Trophoblast cell (in vitro differentiated cells and primary cell): ENCODE measurements at regions not wholly inside any gene's neighbourhood (a gene's known extent, or its start where the extent isn't known, plus 50 kb on each side); places are given as distances from the start of the nearest gene placed in this dataset.
A peak's percentile ranks its signal among the peaks of the same experiment; 100 is the strongest.
"Not testable (repeated sequence)": the region's sequence is repeated elsewhere in the genome, so short reads cannot be mapped to it uniquely, and the experiment has no call there.

Experiments
- DNase-seq, 2 donors: peaks; one replicate each; pipeline ENCODE4 v3.0.0-alpha.2; 2016
- H2AFZ ChIP-seq: 2 replicates; pipeline ENCODE4 v1.6.1; 2013; ENCODE audit warnings: low read length, moderate library complexity, mild to moderate bottlenecking; ENCODE audit not compliant: insufficient read depth, poor library complexity
- H2AK5ac ChIP-seq: 2 replicates; pipeline ENCODE4 v1.6.1; 2013; ENCODE audit warnings: mild to moderate bottlenecking, low read length
- H2BK120ac ChIP-seq: 2 replicates; pipeline ENCODE4 v1.6.1; 2013; ENCODE audit warnings: low read length, mild to moderate bottlenecking, moderate library complexity; ENCODE audit not compliant: insufficient read depth, poor library complexity
- H2BK12ac ChIP-seq: 2 replicates; pipeline ENCODE4 v1.6.1; 2013; ENCODE audit warnings: mild to moderate bottlenecking, low read length, moderate library complexity
- H2BK5ac ChIP-seq: 2 replicates; pipeline ENCODE4 v1.6.1; 2013; ENCODE audit warnings: low read length, low read depth, moderate library complexity, mild to moderate bottlenecking; ENCODE audit not compliant: poor library complexity
- H3K14ac ChIP-seq: 2 replicates; pipeline ENCODE4 v1.6.1; 2013; ENCODE audit warnings: mild to moderate bottlenecking, low read length
- H3K18ac ChIP-seq: 2 replicates; pipeline ENCODE4 v1.6.1; 2013; ENCODE audit warnings: mild to moderate bottlenecking, low read length
- H3K23ac ChIP-seq: 2 replicates; pipeline ENCODE4 v1.6.1; 2013; ENCODE audit warnings: low read length
- H3K27ac ChIP-seq: 2 replicates; pipeline ENCODE4 v1.5.1; 2013; ENCODE audit warnings: low read depth, mild to moderate bottlenecking, inconsistent platforms, low read length, moderate library complexity
- H3K27me3 ChIP-seq: 2 replicates; pipeline ENCODE4 v1.6.1; 2013; ENCODE audit warnings: inconsistent platforms, mild to moderate bottlenecking, low read length, moderate library complexity; ENCODE audit not compliant: insufficient read depth
- H3K36me3 ChIP-seq, 2 experiments: 1 replicate in 1 of 2; 2 replicates in 1 of 2; pipeline ENCODE4 v1.6.1; 2013; ENCODE audit warnings: low read length in 2 of 2, mild to moderate bottlenecking in 2 of 2, moderate library complexity in 1 of 2; ENCODE audit not compliant: insufficient read depth in 2 of 2, control insufficient read depth in 1 of 2
- H3K4ac ChIP-seq: 2 replicates; pipeline ENCODE4 v1.6.1; 2013; ENCODE audit warnings: low read depth, mild to moderate bottlenecking, low read length, moderate library complexity
- H3K4me1 ChIP-seq, 2 experiments: 1 replicate in 1 of 2; 2 replicates in 1 of 2; pipeline ENCODE4 v1.6.1; 2013; ENCODE audit warnings: low read length in 2 of 2, mild to moderate bottlenecking in 2 of 2, moderate library complexity in 1 of 2; ENCODE audit not compliant: insufficient read depth in 2 of 2, control insufficient read depth in 1 of 2
- H3K4me2 ChIP-seq: 2 replicates; pipeline ENCODE4 v1.6.1; 2013; ENCODE audit warnings: inconsistent platforms, mild to moderate bottlenecking, low read length, moderate library complexity
- H3K4me3 ChIP-seq: 2 replicates; pipeline ENCODE4 v1.5.1; 2013; ENCODE audit warnings: mild to moderate bottlenecking, low read depth, low read length, inconsistent platforms
- H3K79me1 ChIP-seq: one replicate; pipeline ENCODE4 v1.6.1; 2013; ENCODE audit warnings: low read length
- H3K79me2 ChIP-seq: 2 replicates; pipeline ENCODE4 v1.6.1; 2013; ENCODE audit warnings: low read length, mild to moderate bottlenecking; ENCODE audit not compliant: control insufficient read depth, insufficient read depth, poor library complexity
- H3K9ac ChIP-seq: 2 replicates; pipeline ENCODE4 v1.6.1; 2013; ENCODE audit warnings: mild to moderate bottlenecking, low read length
- H3K9me3 ChIP-seq: 2 replicates; pipeline ENCODE4 v1.6.1; 2013; ENCODE audit warnings: low read depth, mild to moderate bottlenecking, control low read depth, inconsistent platforms, low read length; ENCODE audit not compliant: insufficient read depth
- H4K12ac ChIP-seq: 2 replicates; pipeline ENCODE4 v1.6.1; 2013; ENCODE audit warnings: low read depth, mild to moderate bottlenecking, low read length, moderate library complexity
- H4K8ac ChIP-seq: 2 replicates; pipeline ENCODE4 v1.6.1; 2013; ENCODE audit warnings: low read depth, mild to moderate bottlenecking, low read length, moderate library complexity
- H4K91ac ChIP-seq: one replicate; pipeline ENCODE4 v1.6.1; 2013; ENCODE audit warnings: low read depth, mild to moderate bottlenecking, low read length, moderate library complexity
- whole genome bisulfite sequencing: extraction: QIAGEN DNeasy Blood & Tissue Kit; methylation state at CpG from one replicate; pipeline ENCODE4 v1.1.7; 2013; ENCODE audit warnings: missing lambda C conversion rate; ENCODE audit not compliant: insufficient read length, insufficient coverage; ENCODE audit errors: extremely low coverage; 5-methylcytosine and 5-hydroxymethylcytosine counted together

DNA sequence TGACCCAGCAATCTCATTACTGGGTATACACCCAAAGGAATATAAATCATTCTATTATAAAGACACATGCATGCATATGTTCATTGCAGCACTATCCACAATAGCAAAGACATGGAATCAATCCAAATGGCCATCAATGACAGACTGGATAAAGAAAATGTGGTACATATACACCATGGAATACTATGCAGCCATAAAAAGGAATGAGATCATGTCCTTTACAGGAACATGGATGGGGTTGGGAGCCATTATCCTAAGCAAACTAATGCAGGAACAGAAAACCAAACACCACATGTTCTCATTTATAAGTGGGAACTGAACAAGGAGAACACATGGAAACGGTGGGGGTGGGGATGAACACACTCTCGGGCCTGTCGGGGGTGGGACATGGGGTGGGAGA, 129.2 kb upstream of the STK26 start:
- H3K23ac ChIP-seq, H2AFZ ChIP-seq, H3K27ac ChIP-seq, H3K79me1 ChIP-seq, H2AK5ac ChIP-seq, H3K4ac ChIP-seq, H3K14ac ChIP-seq, H3K9ac ChIP-seq, H4K8ac ChIP-seq, H3K4me1 ChIP-seq, H4K12ac ChIP-seq, H2BK120ac ChIP-seq, H3K9me3 ChIP-seq, H2BK5ac ChIP-seq, H3K18ac ChIP-seq, H3K27me3 ChIP-seq, H3K4me3 ChIP-seq, H3K79me2 ChIP-seq, H3K36me3 ChIP-seq, H3K4me2 ChIP-seq, DNase-seq, H2BK12ac ChIP-seq, H4K91ac ChIP-seq: not testable (repeated sequence)
- WGBS: no CpG with 5 or more reads among the region's 3 CpGs

DNA sequence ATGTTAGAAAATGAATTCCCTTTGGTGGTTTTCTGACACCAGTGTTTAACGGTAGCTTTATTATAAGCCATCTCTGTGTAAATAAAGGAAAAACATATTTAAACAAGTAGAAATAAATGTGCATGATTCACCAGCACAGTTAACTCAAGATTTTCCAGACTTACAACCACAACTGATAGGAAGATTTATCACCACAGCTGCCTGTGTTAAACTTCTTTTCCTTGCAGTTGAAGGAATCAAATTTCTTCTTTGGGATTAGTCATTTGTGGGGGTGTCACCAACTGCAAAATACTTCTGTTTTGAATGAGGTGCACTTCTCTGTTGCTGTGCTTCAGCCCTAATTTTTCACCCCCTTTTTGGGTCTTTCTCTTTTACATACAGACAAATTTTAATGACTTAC, 128.1 kb upstream of the STK26 start:
- no peaks in the 10 kb centered on the region for H3K79me2 ChIP-seq
- H3K4ac ChIP-seq: no peak overlapping the region
- no peak overlapping the region for H4K8ac ChIP-seq
- H3K79me1 ChIP-seq: no peaks in the 10 kb centered on the region
- H2AFZ ChIP-seq: no peak overlapping the region
- DNase-seq: no peak
- no peak overlapping the region for H3K4me2 ChIP-seq
- no peak overlapping the region for H3K14ac ChIP-seq
- no peak overlapping the region for H3K4me3 ChIP-seq
- H4K12ac ChIP-seq: no peak overlapping the region
- H3K27ac ChIP-seq: no peak overlapping the region
- no peak overlapping the region for H4K91ac ChIP-seq
- H3K9ac ChIP-seq: no peak overlapping the region
- no peak overlapping the region for H3K23ac ChIP-seq
- no peak overlapping the region for H2BK120ac ChIP-seq
- H3K18ac ChIP-seq: no peak overlapping the region
- WGBS: no CpG with 5 or more reads among the region's 1 CpG
- no peaks in the 10 kb centered on the region for H3K36me3 ChIP-seq
- no peak overlapping the region for H2BK5ac ChIP-seq
- no peaks in the 10 kb centered on the region for H3K27me3 ChIP-seq
- no peak overlapping the region for H2AK5ac ChIP-seq
- no peaks in the 10 kb centered on the region for H3K9me3 ChIP-seq
- H2BK12ac ChIP-seq: no peak overlapping the region
- H3K4me1 ChIP-seq: no peaks in the 10 kb centered on the region

GRCh38 chrX:131895807-131896206, 127.3 kb upstream of the STK26 start:
- peak in 1 of 2 donors; percentile 26 for DNase-seq
- Histone ChIP-seq H3K4me3 (no peak overlapping the region), H3K23ac (no peak overlapping the region), H3K9ac (no peak overlapping the region), H2BK5ac (no peak overlapping the region), H4K12ac (no peak overlapping the region), H3K4ac (no peak overlapping the region), H3K36me3 (no peaks in the 10 kb centered on the region), H3K4me2 (no peak overlapping the region), H2AK5ac (no peak overlapping the region), H3K18ac (no peak overlapping the region), H3K27ac (no peak overlapping the region), H2BK12ac (no peak overlapping the region), H3K14ac (no peak overlapping the region), H4K8ac (no peak overlapping the region), H3K79me2 (no peaks in the 10 kb centered on the region), H4K91ac (no peak overlapping the region), H3K79me1 (no peaks in the 10 kb centered on the region), H3K4me1 (no peaks in the 10 kb centered on the region), H3K9me3 (no peaks in the 10 kb centered on the region), H2AFZ (no peak overlapping the region), H3K27me3 (no peaks in the 10 kb centered on the region), H2BK120ac (no peak overlapping the region)
- WGBS: no CpG with 5 or more reads among the region's 3 CpGs

- H3K9ac ChIP-seq: no peak overlapping the region
- H3K79me2 ChIP-seq: no peaks in the 10 kb centered on the region
- no peak overlapping the region for H3K14ac ChIP-seq
- H3K4me3 ChIP-seq: no peak overlapping the region
- H4K91ac ChIP-seq: no peak overlapping the region
- WGBS: no CpG with 5 or more reads among the region's 1 CpG
- no peak overlapping the region for H3K27ac ChIP-seq
- no peak overlapping the region for H4K8ac ChIP-seq
- no peaks in the 10 kb centered on the region for H3K27me3 ChIP-seq
- no peak overlapping the region for H2BK12ac ChIP-seq
- no peaks in the 10 kb centered on the region for H3K9me3 ChIP-seq
- H4K12ac ChIP-seq: no peak overlapping the region
- no peak overlapping the region for H3K23ac ChIP-seq
- no peak overlapping the region for H2BK5ac ChIP-seq
- H3K79me1 ChIP-seq: no peaks in the 10 kb centered on the region
- H2AFZ ChIP-seq: no peak overlapping the region
- no peak overlapping the region for H2BK120ac ChIP-seq
- H3K4ac ChIP-seq: no peak overlapping the region
- no peaks in the 10 kb centered on the region for H3K4me1 ChIP-seq
- no peak for DNase-seq
- no peak overlapping the region for H3K4me2 ChIP-seq
- H3K18ac ChIP-seq: no peak overlapping the region
- no peaks in the 10 kb centered on the region for H3K36me3 ChIP-seq
- H2AK5ac ChIP-seq: no peak overlapping the region
Observed at GRCh38 chrX:131901546-131901945, 121.6 kb upstream of the STK26 start.
